Urinary bladder (tissue), 3 donors: ENCODE measurements at regions not wholly inside any gene's neighbourhood (a gene's known extent, or its start where the extent isn't known, plus 50 kb on each side); places are given as distances from the start of the nearest gene placed in this dataset.

Experiments
- DNase-seq: peaks from one replicate; pipeline ENCODE4 v3.0.0-alpha.2; 2015; ENCODE audit errors: extremely low spot score
- H3K27ac ChIP-seq: one replicate; pipeline ENCODE4 v1.5.1; 2013; ENCODE audit warnings: low read depth, mild to moderate bottlenecking, moderate library complexity
- H3K36me3 ChIP-seq: one replicate; pipeline ENCODE4 v1.6.1; 2013; ENCODE audit warnings: mild to moderate bottlenecking, moderate library complexity; ENCODE audit not compliant: insufficient read depth
- H3K4me1 ChIP-seq: one replicate; pipeline ENCODE4 v1.6.1; 2013; ENCODE audit warnings: mild to moderate bottlenecking, moderate library complexity; ENCODE audit not compliant: insufficient read depth
- H3K4me3 ChIP-seq: one replicate; pipeline ENCODE4 v1.5.1; 2013; ENCODE audit warnings: low read depth, low read length
- WGBS: extraction: QIAGEN DNeasy Blood & Tissue Kit; methylation state at CpG from one replicate; pipeline ENCODE4 v1.1.7; 2013; 5-methylcytosine and 5-hydroxymethylcytosine counted together
- donor health status: healthy with polysubstance abuse.
- donor health status: healthy.

DNA sequence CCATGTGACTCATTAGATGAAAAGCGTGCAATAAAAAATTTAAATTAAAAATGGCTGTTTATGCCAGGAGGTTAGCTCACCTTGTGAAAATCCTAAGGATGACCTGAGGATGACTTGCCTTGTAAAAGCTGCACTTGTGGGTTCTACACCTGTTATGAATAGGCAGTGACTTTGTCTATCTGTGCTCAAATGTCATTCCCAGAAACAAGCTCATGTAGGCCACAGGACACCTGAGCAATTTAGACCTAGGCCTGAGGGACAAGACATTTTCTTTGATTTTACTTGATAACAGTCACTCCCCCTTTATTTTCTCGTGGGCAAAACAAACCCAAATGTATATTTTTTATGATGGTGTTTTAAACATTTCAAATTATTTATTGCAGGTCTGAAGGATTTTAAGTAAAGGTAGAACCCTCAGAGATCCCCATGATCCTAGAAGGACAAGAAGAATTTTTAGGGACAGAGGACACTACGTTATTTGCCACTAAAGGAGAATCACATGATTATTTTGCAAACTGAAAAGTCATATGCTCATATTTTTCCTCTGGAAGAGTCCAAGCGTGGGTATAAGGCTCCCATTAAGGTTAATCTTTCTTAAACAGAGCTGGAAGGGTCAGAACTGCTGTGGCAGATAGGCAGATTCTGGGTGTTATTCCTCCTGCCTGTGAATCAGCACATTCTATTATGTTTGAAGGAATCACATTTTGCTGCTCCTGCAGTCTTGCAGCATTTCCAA is 277.5 kb upstream of the MAN1A1 start:
- no peaks in the 10 kb centered on the region for H3K4me1 ChIP-seq
- WGBS: 81% methylated on average over 4 of the region's 4 CpGs
- no peak for DNase-seq
- no peaks in the 10 kb centered on the region for H3K36me3 ChIP-seq
- H3K27ac ChIP-seq: no peak overlapping the region
- no peak overlapping the region for H3K4me3 ChIP-seq

DNA sequence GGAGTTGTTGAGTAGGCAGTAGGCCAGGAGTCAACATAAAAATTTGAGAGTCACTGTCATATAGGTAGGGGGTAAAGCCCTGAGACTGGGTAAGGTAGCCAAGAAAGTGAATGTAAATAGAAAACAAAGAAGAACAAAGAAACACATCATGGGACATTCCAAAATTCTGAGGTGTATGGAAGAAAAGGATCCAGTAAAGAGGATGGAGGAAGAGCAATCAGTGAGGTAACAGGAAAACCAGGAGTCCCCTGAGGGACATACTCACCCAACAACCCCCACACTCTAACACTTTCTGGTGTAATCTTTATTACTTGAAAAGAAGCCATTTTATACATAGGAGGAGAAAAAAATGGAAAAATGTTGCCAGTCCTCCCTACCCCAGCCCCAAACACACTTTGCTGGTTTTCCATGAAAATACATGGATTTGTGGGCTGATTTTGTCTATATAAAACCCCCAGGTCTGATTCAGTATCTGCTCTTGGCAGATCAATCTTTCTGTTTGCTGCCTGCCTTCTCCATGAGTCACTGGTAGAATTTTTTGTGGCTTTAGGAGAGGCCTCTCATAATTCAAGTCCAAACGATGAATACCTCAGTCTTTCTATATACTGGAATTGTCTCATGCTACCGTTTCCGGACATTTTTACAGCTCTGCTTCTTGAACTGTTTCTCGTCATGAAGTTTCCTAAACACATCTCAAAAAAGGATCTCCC is 271.4 kb upstream of the MAN1A1 start:
- 35% methylated on average over 4 of the region's 4 CpGs for WGBS
- Histone ChIP-seq H3K27ac (no peak overlapping the region), H3K36me3 (no peaks in the 10 kb centered on the region), H3K4me3 (no peak overlapping the region), H3K4me1 (no peaks in the 10 kb centered on the region)
- DNase-seq: no peak

DNA sequence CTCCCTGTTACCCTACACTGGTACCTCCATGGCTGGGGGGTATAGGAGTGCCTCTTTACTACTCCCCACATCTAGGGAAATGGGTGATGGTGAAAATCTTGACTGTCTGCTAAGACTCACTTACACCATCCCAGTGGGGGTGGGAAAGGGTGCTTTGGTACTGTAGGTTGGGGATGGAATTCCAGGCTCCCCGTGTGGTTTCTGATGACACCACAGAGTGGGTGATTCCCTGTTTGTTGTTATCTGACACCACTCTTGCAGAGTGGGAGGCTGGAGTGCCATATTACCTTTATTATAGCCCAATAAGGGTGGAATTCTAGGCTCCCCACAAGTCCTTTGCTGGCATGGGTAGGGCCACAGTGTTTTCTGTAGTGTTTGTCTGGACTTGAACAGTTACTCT is 264.6 kb upstream of the MAN1A1 start:
- no peak overlapping the region for H3K27ac ChIP-seq
- no peak for DNase-seq
- no peaks in the 10 kb centered on the region for H3K36me3 ChIP-seq
- WGBS: 60% methylated on average over 1 of the region's 1 CpG
- H3K4me3 ChIP-seq: no peak overlapping the region
- no peaks in the 10 kb centered on the region for H3K4me1 ChIP-seq

DNA sequence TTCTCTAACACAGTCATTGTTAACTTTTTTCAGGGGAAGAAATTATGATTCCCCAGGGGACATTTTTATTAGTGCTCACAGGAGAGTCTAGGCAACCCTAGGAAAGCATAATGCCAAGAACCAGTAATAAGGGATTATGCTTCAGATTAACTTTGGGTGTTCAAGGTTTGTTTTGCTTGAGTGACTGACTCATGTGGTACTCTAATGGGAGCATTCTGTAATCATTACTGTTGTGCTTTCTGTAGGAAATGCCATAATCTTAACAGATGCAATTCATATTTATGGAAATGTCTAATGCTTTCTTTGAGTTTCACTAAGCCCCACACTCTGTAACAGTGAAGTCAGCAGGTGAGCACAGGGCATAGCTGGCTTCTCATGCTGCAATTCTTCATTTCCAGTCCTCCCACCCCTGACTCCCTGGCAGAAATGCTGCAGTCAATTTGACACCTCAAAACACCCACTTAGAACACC is 263.4 kb upstream of the MAN1A1 start:
- H3K4me1 ChIP-seq: no peaks in the 10 kb centered on the region
- no peak overlapping the region for H3K27ac ChIP-seq
- no peak for DNase-seq
- H3K4me3 ChIP-seq: no peak overlapping the region
- H3K36me3 ChIP-seq: no peaks in the 10 kb centered on the region

DNA sequence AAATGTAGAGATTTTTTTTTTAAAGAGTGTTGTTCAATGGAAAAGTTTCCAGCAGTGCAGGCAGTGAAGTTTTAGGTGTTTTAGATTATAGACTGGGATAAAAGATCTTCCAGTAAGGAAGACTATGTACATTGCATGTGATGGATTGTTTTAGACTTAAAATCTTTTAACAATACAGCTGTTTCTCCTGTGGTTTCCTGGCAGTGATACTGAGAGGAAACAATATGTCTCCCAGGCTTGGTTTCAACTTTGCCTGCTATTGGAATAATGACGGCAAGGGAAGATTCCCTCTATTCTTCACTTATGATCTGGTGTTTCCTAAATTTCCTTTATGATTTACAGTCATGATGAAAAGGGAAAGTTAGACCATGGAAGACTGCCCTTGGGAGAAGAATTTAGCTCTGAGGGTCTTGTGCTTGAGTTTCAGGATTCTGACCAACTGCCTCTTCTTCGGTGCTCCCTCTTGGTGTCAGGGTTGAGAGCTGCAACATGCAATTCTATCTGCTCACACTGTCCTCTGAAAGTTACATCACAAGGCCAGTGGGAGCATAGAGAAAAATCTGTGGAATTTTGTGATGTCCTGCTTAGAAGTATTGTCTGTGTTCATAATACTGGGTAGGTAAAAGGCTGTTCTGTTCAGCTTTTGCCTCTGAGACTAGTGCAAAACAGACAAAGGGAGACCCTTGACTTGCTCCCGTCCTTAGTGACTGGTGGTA is 262.8 kb upstream of the MAN1A1 start:
- H3K27ac ChIP-seq: no peak overlapping the region
- no peak overlapping the region for H3K4me3 ChIP-seq
- 58% methylated on average over 3 of the region's 3 CpGs for WGBS
- no peak for DNase-seq
- H3K36me3 ChIP-seq: no peaks in the 10 kb centered on the region
- no peaks in the 10 kb centered on the region for H3K4me1 ChIP-seq

DNA sequence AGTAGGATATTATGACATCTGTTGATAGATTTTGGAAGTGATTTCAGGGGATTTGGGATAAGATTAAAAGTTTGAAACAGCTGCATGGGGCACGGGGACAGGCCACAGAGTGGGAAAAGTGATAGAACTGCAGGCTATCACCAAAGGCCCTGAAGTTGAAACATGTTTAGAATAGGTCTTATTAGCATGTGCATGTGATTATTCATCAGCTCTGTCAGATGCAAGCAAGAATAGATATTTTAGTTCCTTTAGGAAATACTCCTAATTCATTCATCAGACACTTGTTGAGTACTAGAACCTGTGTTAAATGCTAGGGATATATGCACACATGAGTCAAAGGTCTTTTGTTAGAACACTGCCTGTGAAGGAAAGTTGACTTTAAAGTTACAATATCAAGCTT is 261.2 kb upstream of the MAN1A1 start:
- no peaks in the 10 kb centered on the region for H3K4me1 ChIP-seq
- no peak for DNase-seq

DNA sequence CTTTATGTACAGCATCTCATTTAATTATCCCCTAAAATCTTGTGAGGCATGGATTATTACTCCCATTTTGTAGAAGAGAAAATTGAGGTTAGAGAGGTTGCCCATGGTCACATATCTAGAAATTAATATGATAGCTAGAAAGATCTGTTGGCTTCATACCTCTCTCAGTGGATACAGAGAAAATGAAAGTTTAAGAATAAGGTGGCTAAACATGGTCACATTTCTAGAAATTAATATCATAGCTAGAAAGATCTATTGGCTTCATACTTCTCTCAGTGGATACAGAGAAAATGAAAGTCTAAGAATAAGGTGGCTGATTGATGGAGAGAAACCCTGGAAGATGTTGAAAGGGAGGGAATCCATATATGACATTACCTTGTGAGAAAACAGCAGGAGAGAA is 260.7 kb upstream of the MAN1A1 start:
- no peak for DNase-seq
- H3K4me3 ChIP-seq: no peak overlapping the region
- no peaks in the 10 kb centered on the region for H3K36me3 ChIP-seq
- no peak overlapping the region for H3K27ac ChIP-seq
- no peaks in the 10 kb centered on the region for H3K4me1 ChIP-seq

More for the DNA sequence above, 261.2 kb upstream of the MAN1A1 start:
- WGBS: 90% methylated on average over 1 of the region's 1 CpG
- Histone ChIP-seq H3K36me3 (no peaks in the 10 kb centered on the region), H3K4me3 (no peak overlapping the region), H3K27ac (no peak overlapping the region)

DNA sequence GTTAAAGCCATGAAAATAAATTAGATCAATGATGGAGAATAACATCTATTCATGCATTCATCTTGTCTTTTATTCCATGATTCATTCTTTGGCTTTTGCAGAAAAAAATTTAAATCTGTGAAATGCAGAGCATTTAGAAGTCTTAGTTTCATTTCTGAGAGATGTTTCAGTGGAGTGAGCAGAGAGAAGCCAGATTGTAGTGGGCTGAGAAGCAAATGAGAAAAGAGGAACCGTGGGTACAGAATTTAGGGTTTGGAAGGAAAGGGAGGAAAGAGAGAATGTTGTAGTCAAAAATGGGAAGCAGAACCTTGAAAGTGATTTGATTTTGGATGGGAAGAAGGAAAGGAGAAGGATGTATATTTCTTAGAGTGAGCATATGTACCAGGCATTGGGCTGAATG is 260.3 kb upstream of the MAN1A1 start:
- H3K27ac ChIP-seq: no peak overlapping the region
- H3K4me1 ChIP-seq: no peaks in the 10 kb centered on the region
- DNase-seq: no peak
- no peak overlapping the region for H3K4me3 ChIP-seq
- 88% methylated on average over 1 of the region's 1 CpG for WGBS
- no peaks in the 10 kb centered on the region for H3K36me3 ChIP-seq

DNA sequence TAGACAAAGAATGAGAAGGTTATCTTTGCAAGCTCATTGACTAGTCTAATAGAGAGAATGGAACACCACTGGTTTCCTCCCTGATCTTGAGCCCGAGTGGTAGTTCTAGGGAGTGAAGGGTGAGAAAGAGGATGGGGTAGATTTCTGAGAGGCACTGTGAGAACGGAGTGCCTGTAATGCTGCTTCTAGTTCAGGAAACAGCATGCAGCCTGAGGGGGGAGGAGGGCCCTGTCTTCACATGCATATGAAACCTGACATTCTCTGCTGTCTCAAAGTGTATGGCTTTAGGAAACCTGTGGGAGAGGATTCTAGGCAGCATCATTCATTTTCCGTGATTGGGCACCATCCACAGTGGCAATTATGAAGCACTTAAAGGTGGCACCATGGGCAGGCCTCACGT is 259.4 kb upstream of the MAN1A1 start:
- H3K4me3 ChIP-seq: no peak overlapping the region
- no peak overlapping the region for H3K27ac ChIP-seq
- no peaks in the 10 kb centered on the region for H3K36me3 ChIP-seq
- WGBS: 90% methylated on average over 4 of the region's 4 CpGs
- DNase-seq: no peak
- no peaks in the 10 kb centered on the region for H3K4me1 ChIP-seq

DNA sequence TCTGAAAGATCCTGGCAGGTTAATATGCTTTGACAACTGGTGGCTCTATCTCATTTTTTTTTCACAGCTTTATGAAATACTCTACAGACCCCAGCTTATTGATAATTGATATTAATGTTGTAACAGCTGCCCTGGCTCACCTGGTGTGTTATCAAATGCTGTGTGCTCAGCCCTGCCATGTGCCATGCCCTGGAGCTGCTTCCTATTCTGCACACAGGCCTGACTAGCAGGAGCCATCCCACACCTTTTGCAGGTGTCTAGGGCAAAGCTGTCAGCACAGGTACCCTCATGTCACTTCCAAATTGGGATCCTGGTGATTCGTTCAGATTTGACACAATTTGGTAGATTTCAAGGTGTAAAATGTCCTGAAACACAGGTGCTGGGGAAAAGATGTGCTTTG is 254.6 kb upstream of the MAN1A1 start:
- 72% methylated on average over 1 of the region's 1 CpG for WGBS
- no peak for DNase-seq
- Histone ChIP-seq H3K4me3 (no peak overlapping the region), H3K36me3 (no peaks in the 10 kb centered on the region), H3K27ac (no peak overlapping the region), H3K4me1 (no peaks in the 10 kb centered on the region)

DNA sequence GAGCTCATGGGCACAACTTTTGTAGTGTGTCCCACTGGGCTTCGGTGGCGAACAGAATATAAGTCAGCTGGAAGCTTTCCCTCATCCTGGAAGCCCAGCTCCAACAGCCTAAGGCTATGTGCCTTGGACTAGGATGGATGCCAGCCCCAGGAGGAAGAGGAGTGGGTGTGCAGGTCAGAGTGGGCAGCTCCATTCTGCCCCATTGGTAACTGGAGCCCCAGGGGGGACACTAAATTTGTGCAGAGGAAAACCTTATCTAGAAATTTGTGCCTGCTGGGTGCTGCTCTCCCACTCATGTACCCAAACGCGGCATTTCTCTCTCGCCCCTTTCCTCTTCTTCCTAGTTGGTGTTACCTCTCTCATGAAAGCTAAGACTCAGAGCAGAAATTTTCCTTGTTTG is 253.9 kb upstream of the MAN1A1 start:
- Histone ChIP-seq H3K27ac (no peak overlapping the region), H3K4me1 (no peaks in the 10 kb centered on the region), H3K36me3 (no peaks in the 10 kb centered on the region), H3K4me3 (no peak overlapping the region)
- WGBS: 98% methylated on average over 5 of the region's 5 CpGs
- no peak for DNase-seq

DNA sequence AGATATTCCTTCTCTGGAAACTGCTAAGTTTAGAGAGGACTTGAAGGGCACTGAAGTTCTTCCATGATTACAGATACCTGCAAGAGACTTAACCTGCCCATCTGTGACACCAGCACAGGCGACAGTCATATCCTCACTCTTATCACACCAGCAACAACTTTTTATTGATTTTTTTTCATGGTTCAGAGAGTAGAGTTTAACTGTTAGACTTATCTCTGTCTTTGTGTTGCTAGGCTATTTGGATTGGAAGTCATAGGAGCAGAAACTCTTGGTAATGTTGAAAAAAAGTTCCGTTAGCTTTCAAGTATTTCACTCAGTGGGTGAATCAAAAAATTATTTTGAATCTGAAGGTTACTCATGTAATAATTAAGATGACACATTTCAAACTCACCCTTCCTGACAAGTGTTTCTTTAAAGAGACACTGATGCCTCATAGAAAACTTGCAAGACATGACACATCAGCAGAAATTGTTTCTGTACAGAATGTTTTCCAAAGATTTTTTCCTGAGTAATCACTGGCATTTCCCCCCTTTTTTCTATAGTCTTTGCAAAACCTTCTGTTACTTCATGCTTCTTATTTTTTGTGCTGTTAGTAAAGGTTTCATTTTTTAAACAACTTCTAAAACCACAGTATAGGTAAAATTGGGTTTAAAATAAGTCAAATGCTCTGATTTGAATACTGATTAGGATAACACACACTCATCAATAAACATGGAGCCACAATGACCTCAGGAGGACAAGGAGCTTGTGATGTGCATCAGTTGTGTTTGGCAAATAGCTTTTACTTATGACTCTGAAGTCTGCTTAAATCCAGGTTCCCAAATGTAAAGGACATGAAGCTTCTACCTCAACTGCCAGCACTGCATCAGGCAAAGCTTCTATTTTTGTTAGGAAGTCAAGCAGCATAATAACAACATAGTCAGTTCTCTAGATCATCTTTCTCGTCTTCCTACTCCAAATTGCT is 252.9 kb upstream of the MAN1A1 start:
- Histone ChIP-seq H3K4me1 (no peaks in the 10 kb centered on the region), H3K36me3 (no peaks in the 10 kb centered on the region), H3K4me3 (no peak overlapping the region), H3K27ac (no peak overlapping the region)
- no peak for DNase-seq
- 77% methylated on average over 3 of the region's 3 CpGs for WGBS

DNA sequence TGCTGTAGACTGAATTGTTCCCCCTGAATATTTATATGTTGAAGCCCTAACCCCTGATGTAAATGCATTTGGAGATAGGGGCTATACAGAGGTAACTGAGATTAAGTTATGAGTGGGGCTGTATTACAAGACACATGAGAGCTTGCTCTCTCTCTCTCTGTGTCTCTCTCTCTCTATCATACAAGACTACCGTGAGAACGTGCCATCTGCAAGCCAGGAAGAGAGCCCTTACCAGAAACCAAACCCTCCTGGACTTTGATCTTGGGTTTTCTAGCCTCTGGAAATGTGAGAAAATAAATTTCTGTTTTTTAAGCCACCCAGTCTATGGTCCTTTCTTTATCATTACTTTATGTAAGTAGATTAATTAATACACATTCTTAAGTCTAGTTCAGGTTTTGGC is 249.3 kb upstream of the MAN1A1 start:
- H3K36me3 ChIP-seq: no peaks in the 10 kb centered on the region
- no peak overlapping the region for H3K27ac ChIP-seq
- no peak for DNase-seq
- H3K4me1 ChIP-seq: no peaks in the 10 kb centered on the region
- H3K4me3 ChIP-seq: no peak overlapping the region
- 91% methylated on average over 2 of the region's 2 CpGs for WGBS
